Endothelial cell of umbilical vein (primary cell): ENCODE measurements at regions not wholly inside any gene's neighbourhood (a gene's known extent, or its start where the extent isn't known, plus 50 kb on each side); places are given as distances from the start of the nearest gene placed in this dataset.
"Not testable (repeated sequence)": the region's sequence is repeated elsewhere in the genome, so short reads cannot be mapped to it uniquely, and the experiment has no call there.

ENCODE experiments used
- BruUV-seq: library from RNA; stranded (reverse); fragments of 400-500 nt; replicated peaks from 2 replicates; lab custom pipeline; 2021; lab: Mats Ljungman, UMichigan
- CTCF ChIA-PET: fragments of 300-600, 350-600 bp; sonication (Branson Sonifier 250); formaldehyde crosslinking; loops from one replicate; lab custom pipeline; 2021; ENCODE audit warnings: antibody characterized with exemption, inconsistent platforms; lab: Charles Lee
- POLR2A ChIA-PET: fragments of 300-600, 350-600 bp; sonication (Branson Sonifier 250); formaldehyde crosslinking; loops from one replicate; lab custom pipeline; 2021; ENCODE audit warnings: antibody characterized with exemption, inconsistent platforms; lab: Charles Lee
- DNase-seq: peaks from one replicate; pipeline ENCODE4 v3.0.0-alpha.2; 2011; ENCODE audit warnings: low read depth, low spot score
- FAIRE-seq: peaks from 2 replicates; lab custom pipeline; 2011; peaks lifted over from hg19 to GRCh38; lab: Jason Lieb, UNC
- H2AFZ ChIP-seq: 2 replicates; pipeline ENCODE4 v1.6.0; 2012; ENCODE audit warnings: low read depth, low read length, control low read depth, inconsistent platforms
- H3K27ac ChIP-seq: 2 replicates; pipeline ENCODE4 v1.5.1; 2011; ENCODE audit warnings: low read depth, mild to moderate bottlenecking, control low read depth, low read length, moderate library complexity; ENCODE audit not compliant: insufficient read depth
- H3K27me3 ChIP-seq, 2 experiments: 2 replicates each; pipeline versions ENCODE4 v1.6.0 to v1.6.1; 2011; ENCODE audit warnings: low read length in 2 of 2, mixed read lengths in 1 of 2; ENCODE audit not compliant: control insufficient read depth in 2 of 2, insufficient read depth in 2 of 2
- H3K36me3 ChIP-seq, 2 experiments: 2 replicates in 1 of 2; 3 replicates in 1 of 2; pipeline ENCODE4 v1.5.1; 2011; ENCODE audit warnings: low read length in 2 of 2, mild to moderate bottlenecking in 1 of 2, moderate library complexity in 1 of 2; ENCODE audit not compliant: control insufficient read depth in 2 of 2, insufficient read depth in 2 of 2; ENCODE audit errors: extremely low read depth in 1 of 2
- H3K4me1 ChIP-seq: 3 replicates; pipeline ENCODE4 v1.5.1; 2011; ENCODE audit warnings: mild to moderate bottlenecking, low read length; ENCODE audit not compliant: control insufficient read depth, insufficient read depth; ENCODE audit errors: extremely low read depth
- H3K4me2 ChIP-seq: 2 replicates; pipeline ENCODE4 v1.6.1; 2011; ENCODE audit warnings: low read length, control low read depth, mixed read lengths; ENCODE audit not compliant: insufficient read depth
- H3K4me3 ChIP-seq, 3 experiments: fragments of 200-600 bp in 1 of 3; sonication (generic), shearing (Covaris generic) in 1 of 3; replicated peaks in 1 of 3; 2 replicates each; pipeline ENCODE4 v1.5.1; 2011 to 2016; ENCODE audit warnings: control low read depth in 3 of 3, low read length in 3 of 3, mild to moderate bottlenecking in 2 of 3, inconsistent platforms in 1 of 3, low read depth in 1 of 3, moderate library complexity in 1 of 3; ENCODE audit not compliant: insufficient read depth in 1 of 3
- H3K79me2 ChIP-seq: 2 replicates; pipeline ENCODE4 v1.6.0; 2012; ENCODE audit warnings: low read length, inconsistent platforms; ENCODE audit not compliant: control insufficient read depth, insufficient read depth
- H3K9ac ChIP-seq: replicated peaks from 2 replicates; pipeline ENCODE3; 2011; ENCODE audit warnings: low read length, control low read depth; ENCODE audit not compliant: insufficient read depth; ENCODE audit errors: extremely low read depth
- H3K9me1 ChIP-seq: replicated peaks from 3 replicates; pipeline ENCODE4 v1.6.0; 2011; ENCODE audit warnings: mild to moderate bottlenecking, low read length; ENCODE audit not compliant: control insufficient read depth, insufficient read depth; ENCODE audit errors: extremely low read depth
- H3K9me3 ChIP-seq: replicated peaks from 2 replicates; pipeline ENCODE4 v1.5.1; 2012; ENCODE audit warnings: low read length, inconsistent platforms; ENCODE audit not compliant: control insufficient read depth, insufficient read depth
- H4K20me1 ChIP-seq: replicated peaks from 2 replicates; pipeline ENCODE3; 2011; ENCODE audit warnings: mild to moderate bottlenecking, low read length; ENCODE audit not compliant: control insufficient read depth, insufficient read depth; ENCODE audit errors: extremely low read depth
- GATA2 ChIP-seq: IDR thresholded peaks from 2 replicates; pipeline ENCODE4 v1.7.0; 2011; ENCODE audit warnings: low read depth, mild to moderate bottlenecking, moderate library complexity, mixed read lengths, low read length; ENCODE audit not compliant: insufficient read length, insufficient read depth
- POLR2A ChIP-seq: IDR thresholded peaks from 2 replicates; pipeline ENCODE4 v1.6.1; 2012; ENCODE audit warnings: low read depth, mild to moderate bottlenecking, control low read depth, low read length
- dilution Hi-C: fragments of 300-500 bp; cut with MboI; formaldehyde crosslinking; loops from one replicate; pipeline ENCODE4 v1.15.0; 2019; ENCODE audit warnings: low sequenced_read_pairs; ENCODE audit not compliant: extremely low pct_ligation_motif_present
- intact Hi-C: fragments of 100-400 bp; cut with micrococcal nuclease; formaldehyde crosslinking; loops from one replicate; pipeline ENCODE4 v1.10.0; 2022

DNA sequence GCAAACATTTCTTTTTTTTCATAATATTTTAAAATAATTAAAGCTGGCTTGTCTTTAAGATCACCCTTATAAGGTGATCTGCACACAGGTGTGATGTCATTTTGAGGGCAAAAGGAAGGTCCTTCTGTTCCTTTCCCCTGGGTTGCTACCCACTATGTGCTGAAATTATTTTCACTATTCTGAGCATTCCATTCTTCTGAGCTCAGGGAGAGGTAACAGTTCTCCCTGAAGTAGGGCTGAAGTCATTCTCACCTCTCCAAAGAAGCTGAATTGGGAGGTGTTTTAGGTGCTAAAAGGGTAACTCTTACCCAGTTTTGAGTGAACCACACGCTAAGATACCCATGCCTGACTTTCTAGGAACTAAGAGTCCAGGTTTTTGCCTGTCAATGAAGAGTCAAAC lies 247.6 kb downstream of the SLC4A3 start:
- POLR2A ChIA-PET: no interaction called here
- intact Hi-C loops: no loop called here
- H3K36me3 ChIP-seq: no peaks in the 10 kb centered on the region
- H3K4me2 ChIP-seq: no peak overlapping the region
- no TSS peak for BruUV-seq
- H3K9me3 ChIP-seq: no peaks in the 10 kb centered on the region
- H3K4me3 ChIP-seq: no peak overlapping the region
- TF ChIP-seq POLR2A (no peak), GATA2 (no peak)
- H3K9me1 ChIP-seq: no peaks in the 10 kb centered on the region
- DNase-seq: no peak
- FAIRE-seq: no peak
- no peaks in the 10 kb centered on the region for H3K27me3 ChIP-seq
- no peaks in the 10 kb centered on the region for H3K4me1 ChIP-seq
- H3K27ac ChIP-seq: no peak overlapping the region
- dilution Hi-C loops: no loop called here
- no peaks in the 10 kb centered on the region for H3K79me2 ChIP-seq
- H3K9ac ChIP-seq: no peak overlapping the region
- no peaks in the 10 kb centered on the region for H4K20me1 ChIP-seq
- no peak overlapping the region for H2AFZ ChIP-seq
- CTCF ChIA-PET: no interaction called here

DNA sequence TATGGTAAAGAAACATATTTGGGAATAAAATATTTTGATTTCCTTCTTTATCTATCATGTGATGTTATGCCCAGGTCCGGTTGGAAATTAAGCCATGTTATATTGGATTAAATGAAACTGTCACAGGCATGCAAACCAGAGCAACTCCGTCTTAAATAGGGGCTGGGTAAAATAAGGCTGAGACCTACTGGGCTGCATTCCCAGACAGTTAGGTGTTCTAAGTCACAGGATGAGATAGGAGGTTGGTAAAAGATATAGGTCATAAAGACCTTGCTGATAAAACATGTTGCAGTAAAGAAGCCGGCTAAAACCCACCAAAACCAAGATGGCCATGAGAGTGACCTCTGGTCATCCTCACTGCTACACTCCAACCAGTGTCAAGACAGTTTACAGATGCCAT lies 248.6 kb downstream of the SLC4A3 start:
- H3K4me3 ChIP-seq, H3K4me1 ChIP-seq, POLR2A ChIA-PET, H3K4me2 ChIP-seq, H3K27me3 ChIP-seq, H3K36me3 ChIP-seq, H3K9ac ChIP-seq, H3K27ac ChIP-seq, H3K9me3 ChIP-seq, FAIRE-seq, BruUV-seq, H3K79me2 ChIP-seq, H2AFZ ChIP-seq, dilution Hi-C loops, H4K20me1 ChIP-seq, CTCF ChIA-PET, DNase-seq, H3K9me1 ChIP-seq, intact Hi-C loops: not testable (repeated sequence)
